ENCODE measurements at regions not wholly inside any gene's neighbourhood (a gene's known extent, or its start where the extent isn't known, plus 50 kb on each side); places are given as distances from the start of the nearest gene placed in this dataset.

GRCh38 chr14:71371711-71372396, 464.6 kb downstream of the PCNX1 start:
- Histone ChIP-seq H3K27ac (ENCODE audit: low read depth, low read length) (no peak overlapping the region), H3K79me2 (ENCODE audit: insufficient read depth, low read length) (peaks cover 30% of the 10 kb centered on the region), H3K27me3 (ENCODE audit: low read length) (no peaks in the 10 kb centered on the region), H3K36me3 (ENCODE audit: low read length) (no peaks in the 10 kb centered on the region; the same call in 1 of the 2 replicates), H3K9me2 (replicated peaks; ENCODE audit: insufficient read depth, low read length) (no peaks in the 10 kb centered on the region), H2AFZ (ENCODE audit: low read depth, low read length, severe bottlenecking) (no peak overlapping the region), H3K4me3 (ENCODE audit: insufficient read depth, low read length, poor library complexity, severe bottlenecking) (no peak overlapping the region), H3F3A (ENCODE audit: insufficient read depth) (no peaks in the 10 kb centered on the region), H3K4me2 (ENCODE audit: low read depth, low read length, poor library complexity, severe bottlenecking) (no peak overlapping the region), H3K9ac (ENCODE audit: low read length) (no peak overlapping the region), H3K9me3 (ENCODE audit: insufficient read depth, low read length) (no peaks in the 10 kb centered on the region), H4K20me1 (ENCODE audit: low read depth, low read length) (no peaks in the 10 kb centered on the region)
- TF ChIP-seq, protein P1, sequence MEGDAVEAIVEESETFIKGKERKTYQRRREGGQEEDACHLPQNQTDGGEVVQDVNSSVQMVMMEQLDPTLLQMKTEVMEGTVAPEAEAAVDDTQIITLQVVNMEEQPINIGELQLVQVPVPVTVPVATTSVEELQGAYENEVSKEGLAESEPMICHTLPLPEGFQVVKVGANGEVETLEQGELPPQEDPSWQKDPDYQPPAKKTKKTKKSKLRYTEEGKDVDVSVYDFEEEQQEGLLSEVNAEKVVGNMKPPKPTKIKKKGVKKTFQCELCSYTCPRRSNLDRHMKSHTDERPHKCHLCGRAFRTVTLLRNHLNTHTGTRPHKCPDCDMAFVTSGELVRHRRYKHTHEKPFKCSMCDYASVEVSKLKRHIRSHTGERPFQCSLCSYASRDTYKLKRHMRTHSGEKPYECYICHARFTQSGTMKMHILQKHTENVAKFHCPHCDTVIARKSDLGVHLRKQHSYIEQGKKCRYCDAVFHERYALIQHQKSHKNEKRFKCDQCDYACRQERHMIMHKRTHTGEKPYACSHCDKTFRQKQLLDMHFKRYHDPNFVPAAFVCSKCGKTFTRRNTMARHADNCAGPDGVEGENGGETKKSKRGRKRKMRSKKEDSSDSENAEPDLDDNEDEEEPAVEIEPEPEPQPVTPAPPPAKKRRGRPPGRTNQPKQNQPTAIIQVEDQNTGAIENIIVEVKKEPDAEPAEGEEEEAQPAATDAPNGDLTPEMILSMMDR (IDR thresholded peaks at IDR 0.05; ENCODE audit: insufficient read depth, low read length, poor library complexity, severe bottlenecking) = no peak
- no peak for TF ChIP-seq EZH2phosphoT487 (conservative IDR thresholded peaks at IDR 0.05; ENCODE audit: low read length)

DNA sequence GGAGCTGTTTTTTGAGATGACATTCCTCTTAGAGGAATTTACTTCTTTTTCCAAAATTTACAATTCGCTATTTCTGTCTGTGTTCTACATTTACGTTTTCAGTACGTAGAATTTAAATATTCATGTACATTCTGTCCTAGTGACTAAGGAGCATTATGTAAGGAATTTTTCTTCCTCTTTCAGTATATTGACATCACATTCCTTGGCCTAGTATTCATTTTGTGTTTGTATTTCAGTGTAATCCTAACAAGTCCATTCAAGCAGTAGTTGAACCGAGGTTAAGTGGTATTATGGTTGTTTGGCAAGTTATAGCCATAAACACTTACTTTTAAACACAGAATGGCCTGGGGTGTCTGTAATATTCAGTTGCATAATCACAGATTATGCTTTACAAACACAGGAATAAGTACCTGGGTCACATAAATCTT, 465.2 kb downstream of the PCNX1 start:
- Histone ChIP-seq H3K27ac (ENCODE audit: low read depth, low read length) (no peak overlapping the region), H3K4me3 (ENCODE audit: insufficient read depth, low read length, poor library complexity, severe bottlenecking) (no peak overlapping the region), H3K4me2 (ENCODE audit: low read depth, low read length, poor library complexity, severe bottlenecking) (no peak overlapping the region), H3K9me3 (ENCODE audit: insufficient read depth, low read length) (no peaks in the 10 kb centered on the region), H3K79me2 (ENCODE audit: insufficient read depth, low read length) (peaks cover 28% of the 10 kb centered on the region), H3K27me3 (ENCODE audit: low read length) (no peaks in the 10 kb centered on the region), H4K20me1 (ENCODE audit: low read depth, low read length) (no peaks in the 10 kb centered on the region), H3K9ac (ENCODE audit: low read length) (no peak overlapping the region), H2AFZ (ENCODE audit: low read depth, low read length, severe bottlenecking) (no peak overlapping the region), H3K9me2 (replicated peaks; ENCODE audit: insufficient read depth, low read length) (no peaks in the 10 kb centered on the region), H3K36me3 (ENCODE audit: low read length) (no peaks in the 10 kb centered on the region; the same call in 1 of the 2 replicates), H3F3A (ENCODE audit: insufficient read depth) (no peaks in the 10 kb centered on the region)
- TF ChIP-seq EZH2phosphoT487 (conservative IDR thresholded peaks at IDR 0.05; ENCODE audit: low read length) = no peak
- TF ChIP-seq, protein P1 (IDR thresholded peaks at IDR 0.05; ENCODE audit: insufficient read depth, low read length, poor library complexity, severe bottlenecking) = no peak

- Histone ChIP-seq H2AFZ (ENCODE audit: low read depth, low read length, severe bottlenecking) (no peak overlapping the region), H3K9ac (ENCODE audit: low read length) (no peak overlapping the region), H3K9me3 (ENCODE audit: insufficient read depth, low read length) (no peaks in the 10 kb centered on the region), H3K79me2 (ENCODE audit: insufficient read depth, low read length) (peaks cover 28% of the 10 kb centered on the region), H3K27ac (ENCODE audit: low read depth, low read length) (no peak overlapping the region), H3K4me2 (ENCODE audit: low read depth, low read length, poor library complexity, severe bottlenecking) (no peak overlapping the region), H3K36me3 (ENCODE audit: low read length) (no peaks in the 10 kb centered on the region; the same call in 1 of the 2 replicates), H3F3A (ENCODE audit: insufficient read depth) (no peaks in the 10 kb centered on the region), H3K9me2 (replicated peaks; ENCODE audit: insufficient read depth, low read length) (no peaks in the 10 kb centered on the region), H3K4me3 (ENCODE audit: insufficient read depth, low read length, poor library complexity, severe bottlenecking) (no peak overlapping the region), H4K20me1 (ENCODE audit: low read depth, low read length) (no peaks in the 10 kb centered on the region), H3K27me3 (ENCODE audit: low read length) (no peaks in the 10 kb centered on the region)
- TF ChIP-seq EZH2phosphoT487 (conservative IDR thresholded peaks at IDR 0.05; ENCODE audit: low read length) = no peak
- TF ChIP-seq, protein P1 (IDR thresholded peaks at IDR 0.05; ENCODE audit: insufficient read depth, low read length, poor library complexity, severe bottlenecking) = no peak
Measured at GRCh38 chr14:71373773-71374172, 466.5 kb downstream of the PCNX1 start.

All from SU-DHL-6 (cell line).